GM19025 (cell line): ENCODE measurements at regions not wholly inside any gene's neighbourhood (a gene's known extent, or its start where the extent isn't known, plus 50 kb on each side); places are given as distances from the start of the nearest gene placed in this dataset.

ENCODE experiments used
- ATAC-seq: cut with Tn5 transposase; IDR thresholded peaks from one replicate; pipeline ENCODE4 v1.9.1; 2021; ENCODE audit warnings: mild to moderate bottlenecking, low read depth, moderate library complexity; ENCODE audit not compliant: unreplicated experiment

- ATAC-seq = no peak
Observed at GRCh38 chr14:42224053-42224888, 617.6 kb downstream of the LRFN5 start.

DNA sequence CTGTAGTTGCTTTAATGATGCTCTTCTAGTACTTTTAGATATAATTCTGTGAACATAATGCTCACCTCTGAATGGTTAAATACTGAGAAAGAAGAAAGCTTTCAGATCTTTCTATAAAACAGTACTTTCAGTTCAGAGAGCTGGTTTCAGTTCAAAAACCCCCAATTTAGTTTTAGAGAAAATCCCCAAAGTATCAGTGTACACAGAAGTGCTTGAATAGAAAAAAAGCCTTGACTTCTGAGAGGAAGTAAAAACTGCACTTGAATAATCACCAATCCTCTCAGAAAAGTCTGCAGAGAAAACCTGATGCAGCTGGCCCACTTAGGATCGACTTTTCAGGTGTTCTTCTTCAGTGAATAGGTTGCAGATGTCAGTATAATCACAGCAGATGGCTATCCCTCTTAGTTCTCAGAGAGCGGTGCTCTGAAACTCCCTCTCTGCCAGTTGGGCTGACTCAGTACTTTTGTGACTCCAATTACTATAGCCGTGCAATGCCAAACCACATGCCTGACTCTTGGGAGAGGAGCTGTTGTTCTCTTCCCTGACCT, 616.3 kb downstream of the LRFN5 start:
- peak; percentile 82 for ATAC-seq

DNA sequence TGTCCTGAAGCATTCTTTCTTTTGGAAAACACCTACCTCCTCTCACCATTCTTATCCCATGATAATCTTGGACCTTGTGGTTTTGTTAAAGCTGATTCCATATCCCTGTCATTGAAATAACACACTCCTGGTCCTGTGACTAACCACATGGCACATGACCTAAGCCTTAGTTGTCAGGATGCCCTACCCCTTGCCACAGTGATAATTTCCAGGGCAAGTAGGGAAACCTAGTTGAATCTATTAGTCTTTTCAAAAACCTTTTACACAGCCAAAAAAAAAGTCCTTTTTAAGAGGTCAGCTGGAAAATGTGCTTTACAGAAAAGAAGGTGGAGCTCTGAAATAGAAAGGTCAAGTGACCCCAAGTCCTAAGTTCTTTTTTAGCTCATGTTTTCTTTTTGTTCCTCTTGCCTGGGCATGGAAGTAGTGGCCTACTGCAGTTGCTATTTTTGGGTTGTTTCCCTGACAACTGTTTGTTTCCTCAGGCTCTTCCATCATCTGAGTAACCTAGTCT, 608.4 kb downstream of the LRFN5 start:
- no peak for ATAC-seq

DNA sequence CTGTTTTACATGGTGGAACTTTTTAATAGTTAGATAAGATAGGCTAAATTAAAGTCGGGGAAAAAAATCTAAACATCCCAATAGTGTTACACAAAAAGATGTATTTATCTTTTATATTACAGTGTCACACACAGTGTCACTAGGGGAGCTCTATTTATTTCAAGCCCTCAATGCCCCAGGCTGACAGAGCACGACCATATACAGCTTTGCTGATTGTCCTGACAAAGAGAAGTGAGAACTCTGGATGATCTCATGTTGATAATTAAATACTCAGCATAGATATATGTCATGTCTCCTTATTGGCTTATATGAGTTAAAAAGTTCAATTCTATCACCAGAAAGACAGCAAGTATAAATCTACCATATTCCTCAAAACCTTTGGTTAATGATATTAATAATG, 594.3 kb downstream of the LRFN5 start:
- ATAC-seq = no peak

- no peak for ATAC-seq
Observed at GRCh38 chr14:42198010-42198409, 591.3 kb downstream of the LRFN5 start.

- no peak for ATAC-seq
Observed at GRCh38 chr14:42192738-42193653, 586.3 kb downstream of the LRFN5 start.

GRCh38 chr14:42190744-42191143, 584.1 kb downstream of the LRFN5 start:
- ATAC-seq = no peak

- ATAC-seq = no peak
Observed at GRCh38 chr14:42187846-42188245, 581.2 kb downstream of the LRFN5 start.

DNA sequence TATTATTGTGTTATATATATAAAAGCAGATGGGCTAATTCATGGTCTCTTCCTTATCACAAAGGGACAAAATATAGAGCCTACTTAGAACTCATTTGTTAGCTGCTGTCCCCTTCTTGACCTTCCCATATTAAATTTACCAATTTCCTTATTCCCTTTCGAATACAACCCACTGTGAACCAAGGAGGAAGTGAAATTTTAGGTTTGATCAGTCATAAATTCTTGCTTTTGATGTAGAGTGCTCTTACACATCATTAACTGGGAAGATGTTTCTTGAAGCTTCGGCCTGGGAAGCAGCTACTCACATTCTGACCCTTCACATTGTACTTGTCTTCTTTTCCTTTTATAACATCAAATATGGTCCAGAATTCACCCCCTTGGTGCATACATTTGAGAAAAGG, 579.0 kb downstream of the LRFN5 start:
- ATAC-seq = no peak

DNA sequence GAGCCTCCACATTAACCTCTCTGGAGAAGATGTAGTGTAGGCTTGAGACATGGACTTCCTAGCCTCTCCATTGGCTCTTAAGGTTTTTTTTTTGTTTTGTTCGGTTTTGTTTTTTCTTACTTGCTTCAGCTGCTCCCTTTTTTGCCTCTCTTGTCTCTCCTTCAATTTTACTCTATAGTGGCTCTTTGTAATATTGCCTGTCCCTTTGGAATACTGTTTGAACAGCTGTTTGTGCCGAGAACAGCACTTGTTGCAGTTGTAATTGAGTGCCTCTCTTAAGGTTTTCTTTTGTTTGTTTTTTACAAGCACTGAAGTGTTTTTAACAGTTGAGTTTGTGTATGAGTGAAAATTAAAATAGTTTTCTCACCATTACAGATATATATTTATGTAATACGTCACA, 567.7 kb downstream of the LRFN5 start:
- no peak for ATAC-seq

DNA sequence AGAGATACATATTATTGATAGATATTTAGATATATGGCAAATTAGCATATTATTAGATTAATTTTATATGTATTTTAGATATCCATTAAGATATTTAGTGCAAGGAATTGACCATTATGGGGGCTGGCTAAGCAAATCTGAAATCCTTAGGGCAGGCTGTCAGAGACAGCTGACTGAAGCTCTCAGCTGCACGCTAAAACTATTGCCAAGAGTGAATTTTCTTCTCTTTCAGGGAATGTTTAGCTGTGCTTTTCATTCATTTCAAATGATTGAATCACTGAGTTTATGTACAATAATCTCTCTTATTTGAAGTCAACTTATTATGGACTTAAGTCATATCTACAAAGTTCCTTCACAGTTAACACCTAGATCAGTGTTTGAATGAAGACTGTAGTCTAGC, 566.5 kb downstream of the LRFN5 start:
- no peak for ATAC-seq

- ATAC-seq = no peak
Observed at GRCh38 chr14:42172304-42172703, 565.6 kb downstream of the LRFN5 start.

DNA sequence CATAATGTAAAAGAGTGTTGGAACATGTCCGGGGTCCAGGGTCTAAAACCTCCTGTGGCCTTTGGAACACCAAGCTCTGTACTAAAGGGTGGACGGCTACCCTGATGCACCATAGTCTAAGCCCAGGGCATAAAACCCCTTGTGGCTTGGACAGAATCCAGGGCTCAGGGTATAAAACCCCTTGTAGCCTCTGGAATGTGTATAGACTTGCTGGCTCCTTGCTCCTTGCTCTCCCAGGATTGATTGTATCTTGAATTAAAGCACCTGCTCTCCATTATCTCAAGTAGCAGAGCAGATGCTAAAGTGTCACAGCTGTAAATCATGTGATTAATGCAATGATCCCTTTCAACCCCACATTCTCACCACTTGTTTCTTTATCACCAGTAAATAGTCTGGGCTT, 556.5 kb downstream of the LRFN5 start:
- no peak for ATAC-seq

- no peak for ATAC-seq
Observed at GRCh38 chr14:42159138-42159537, 552.5 kb downstream of the LRFN5 start.

GRCh38 chr14:42149609-42150261, 543.1 kb downstream of the LRFN5 start:
- ATAC-seq = no peak

GRCh38 chr14:42145766-42146165, 539.1 kb downstream of the LRFN5 start:
- no peak for ATAC-seq

DNA sequence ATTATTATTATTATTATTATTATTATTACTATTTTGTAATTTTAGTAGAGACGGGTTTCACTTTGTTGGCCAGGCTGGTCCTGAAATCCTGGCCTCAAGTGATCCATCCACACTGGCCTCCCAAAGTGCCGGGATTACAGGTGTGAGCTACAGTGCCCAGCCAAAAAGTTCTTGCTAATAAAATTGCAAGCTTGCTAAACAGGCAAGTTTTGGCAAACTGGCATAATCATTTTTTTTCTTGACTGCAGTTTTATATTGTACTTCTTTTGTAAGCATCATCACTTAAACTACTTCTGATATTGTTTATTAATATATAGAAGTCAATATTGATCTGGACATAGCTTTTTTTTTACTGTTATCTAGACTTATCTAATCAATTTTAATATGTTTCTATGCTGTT, 536.4 kb downstream of the LRFN5 start:
- no peak for ATAC-seq

DNA sequence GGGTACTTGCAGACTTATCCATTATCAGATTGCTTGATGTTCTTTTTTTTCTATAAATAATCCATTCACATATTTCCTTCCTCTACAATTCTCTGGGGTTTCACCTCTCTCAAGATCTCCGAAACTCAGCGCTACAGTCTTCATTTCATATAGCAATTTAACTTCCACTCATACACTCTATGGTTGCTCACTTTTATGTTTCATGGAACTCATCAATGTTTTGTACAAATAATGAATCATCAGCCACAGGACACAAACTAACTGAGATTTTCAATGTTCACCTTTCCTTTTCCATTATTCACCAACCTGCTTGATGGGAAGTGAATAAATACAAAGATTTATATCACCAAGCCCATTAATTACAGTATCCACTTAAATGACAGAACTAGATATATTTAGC, 534.7 kb downstream of the LRFN5 start:
- no peak for ATAC-seq

GRCh38 chr14:42140831-42141279, 534.2 kb downstream of the LRFN5 start:
- ATAC-seq = no peak

DNA sequence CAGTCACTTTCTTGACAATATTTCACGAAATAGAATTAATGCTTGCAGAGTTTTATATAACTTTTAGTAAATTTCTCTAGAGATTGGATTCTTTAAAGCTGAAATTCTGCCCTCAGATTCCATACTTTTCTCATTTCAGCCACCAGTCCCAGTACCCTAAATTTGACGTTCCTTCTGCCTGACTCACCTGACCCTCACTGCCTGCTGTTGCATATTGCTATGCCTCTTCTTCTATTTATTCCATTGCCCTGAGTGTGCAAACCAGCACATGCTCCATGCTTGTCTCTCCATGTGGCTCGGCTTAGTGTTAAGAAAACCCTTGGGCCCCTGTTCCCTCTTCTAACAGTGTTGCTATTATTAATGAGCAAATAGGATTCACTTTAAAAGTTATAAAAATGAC, 533.3 kb downstream of the LRFN5 start:
- no peak for ATAC-seq
